ENCODE measurements at regions not wholly inside any gene's neighbourhood (a gene's known extent, or its start where the extent isn't known, plus 50 kb on each side); places are given as distances from the start of the nearest gene placed in this dataset.

- H3K4me3 ChIP-seq: no peak overlapping the region
- H3K9me3 ChIP-seq (replicated peaks in 1 of 3): peaks cover 0 to 6% (median 0%) of the 10 kb centered on the region in 3 donors
- WGBS, 4 donors: 66 to 78% (median 74%) methylated on average over 2 of the region's 2 CpGs
- no peak overlapping the region for H3K27ac ChIP-seq
- no peaks in the 10 kb centered on the region for H3K4me1 ChIP-seq (replicated peaks in 1 of 2)
- no peaks in the 10 kb centered on the region for H3K36me3 ChIP-seq (replicated peaks in 1 of 2)
- no peak for DNase-seq
- no peaks in the 10 kb centered on the region for H3K27me3 ChIP-seq
- TF ChIP-seq CTCF (IDR thresholded peaks at IDR 0.05) (no peak), POLR2A (IDR thresholded peaks at IDR 0.05) (no peak)
- intact Hi-C loops (cut with DNase I): no loop called here
Observed at GRCh38 chr14:84162633-84163032, 1367.3 kb upstream of the FLRT2 start.

- intact Hi-C loops (cut with DNase I): no loop called here
- no peaks in the 10 kb centered on the region for H3K4me1 ChIP-seq (replicated peaks in 1 of 2)
- no peaks in the 10 kb centered on the region for H3K9me3 ChIP-seq (replicated peaks in 1 of 3)
- no peaks in the 10 kb centered on the region for H3K36me3 ChIP-seq (replicated peaks in 1 of 2)
- DNase-seq: no peak
- H3K4me3 ChIP-seq: no peak overlapping the region
- TF ChIP-seq POLR2A (IDR thresholded peaks at IDR 0.05) (no peak), CTCF (IDR thresholded peaks at IDR 0.05) (no peak)
- H3K27ac ChIP-seq: no peak overlapping the region
- 60 to 74% (median 67%) methylated on average over 3 of the region's 3 CpGs for WGBS, 4 donors
- no peaks in the 10 kb centered on the region for H3K27me3 ChIP-seq
Observed at GRCh38 chr14:84167026-84167425, 1362.9 kb upstream of the FLRT2 start.

GRCh38 chr14:84180336-84180735, 1349.6 kb upstream of the FLRT2 start:
- Histone ChIP-seq H3K4me1 (replicated peaks in 1 of 2) (no peaks in the 10 kb centered on the region), H3K27me3 (no peaks in the 10 kb centered on the region), H3K27ac (no peak overlapping the region), H3K36me3 (replicated peaks in 1 of 2) (no peaks in the 10 kb centered on the region), H3K4me3 (no peak overlapping the region), H3K9me3 (replicated peaks in 1 of 3) (no peaks in the 10 kb centered on the region)
- no peak for TF ChIP-seq CTCF (IDR thresholded peaks at IDR 0.05)
- TF ChIP-seq POLR2A (IDR thresholded peaks at IDR 0.05): no peak
- WGBS, 4 donors: 80 to 88% (median 82%) methylated on average over 2 of the region's 2 CpGs
- intact Hi-C loops (cut with DNase I): no loop called here
- DNase-seq: no peak

- H3K27me3 ChIP-seq: no peaks in the 10 kb centered on the region
- no peaks in the 10 kb centered on the region for H3K9me3 ChIP-seq (replicated peaks in 1 of 3)
- 72 to 87% (median 77%) methylated on average over 2 of the region's 2 CpGs for WGBS, 4 donors
- no peak for DNase-seq
- no peak overlapping the region for H3K27ac ChIP-seq
- TF ChIP-seq CTCF (IDR thresholded peaks at IDR 0.05) (no peak), POLR2A (IDR thresholded peaks at IDR 0.05) (no peak)
- H3K4me1 ChIP-seq (replicated peaks in 1 of 2): no peaks in the 10 kb centered on the region
- no peaks in the 10 kb centered on the region for H3K36me3 ChIP-seq (replicated peaks in 1 of 2)
- H3K4me3 ChIP-seq: no peak overlapping the region
- intact Hi-C loops (cut with DNase I): no loop called here
Observed at GRCh38 chr14:84181072-84181471, 1348.9 kb upstream of the FLRT2 start.
